ENCODE measurements at regions not wholly inside any gene's neighbourhood (a gene's known extent, or its start where the extent isn't known, plus 50 kb on each side); places are given as distances from the start of the nearest gene placed in this dataset.

GRCh38 chr9:2958219-2958618 lies 114.3 kb upstream of the PUM3 start:
- no peak for TF ChIP-seq CTCF (IDR thresholded peaks at IDR 0.05)
- ATAC-seq (ENCODE audit: low FRiP score) (no peak), DNase-seq (ENCODE audit: low spot score) (no peak)

- no peak for TF ChIP-seq CTCF (IDR thresholded peaks at IDR 0.05)
- DNase-seq (ENCODE audit: low spot score) (no peak), ATAC-seq (ENCODE audit: low FRiP score) (no peak)
Measured at GRCh38 chr9:2957656-2958200, 113.8 kb upstream of the PUM3 start.

- TF ChIP-seq CTCF (IDR thresholded peaks at IDR 0.05), result no peak
- ATAC-seq (ENCODE audit: low FRiP score), result no peak
- DNase-seq (ENCODE audit: low spot score), result no peak
Measured at GRCh38 chr9:2955575-2955974, 111.7 kb upstream of the PUM3 start.

- no peak for TF ChIP-seq CTCF (IDR thresholded peaks at IDR 0.05)
- no peak for ATAC-seq (ENCODE audit: low FRiP score)
- DNase-seq (ENCODE audit: low spot score), result no peak
Measured at GRCh38 chr9:2939368-2939767, 95.5 kb upstream of the PUM3 start.

- ATAC-seq (ENCODE audit: low FRiP score), result no peak
- no peak for TF ChIP-seq CTCF (IDR thresholded peaks at IDR 0.05)
- DNase-seq (ENCODE audit: low spot score), result no peak
Measured at GRCh38 chr9:2936221-2936620, 92.3 kb upstream of the PUM3 start.

GRCh38 chr9:2934883-2935282 lies 91.0 kb upstream of the PUM3 start:
- ATAC-seq (ENCODE audit: low FRiP score) (no peak), DNase-seq (ENCODE audit: low spot score) (no peak)
- no peak for TF ChIP-seq CTCF (IDR thresholded peaks at IDR 0.05)

GRCh38 chr9:2934241-2934650 lies 90.4 kb upstream of the PUM3 start:
- DNase-seq (ENCODE audit: low spot score) (no peak), ATAC-seq (ENCODE audit: low FRiP score) (no peak)
- no peak for TF ChIP-seq CTCF (IDR thresholded peaks at IDR 0.05)
